IPS DF 4.7 (cell line): ENCODE measurements at regions not wholly inside any gene's neighbourhood (a gene's known extent, or its start where the extent isn't known, plus 50 kb on each side); places are given as distances from the start of the nearest gene placed in this dataset.
"Not testable (repeated sequence)": the region's sequence is repeated elsewhere in the genome, so short reads cannot be mapped to it uniquely, and the experiment has no call there.

Experiments
- DNase-seq: peaks from one replicate; pipeline ENCODE4 v3.0.0-alpha.2; 2013; ENCODE audit warnings: low spot score; ENCODE audit errors: extremely low read depth

GRCh38 chr6:132142768-132143167 lies 191.6 kb upstream of the CCN2 start:
- no peak for DNase-seq

- no peak for DNase-seq
Observed at GRCh38 chr6:132142308-132142707, 191.1 kb upstream of the CCN2 start.

- no peak for DNase-seq
Observed at GRCh38 chr6:132140189-132140588, 189.0 kb upstream of the CCN2 start.

GRCh38 chr6:132139611-132140010 lies 188.4 kb upstream of the CCN2 start:
- DNase-seq, result no peak

GRCh38 chr6:132136981-132137380 lies 185.8 kb upstream of the CCN2 start:
- no peak for DNase-seq

- no peak for DNase-seq
Observed at GRCh38 chr6:132135409-132135808, 184.2 kb upstream of the CCN2 start.

- DNase-seq, result no peak
Observed at GRCh38 chr6:132133736-132134445, 182.7 kb upstream of the CCN2 start.

- DNase-seq, result no peak
Observed at GRCh38 chr6:132132924-132133639, 181.9 kb upstream of the CCN2 start.

- DNase-seq, result no peak
Observed at GRCh38 chr6:132132422-132132821, 181.2 kb upstream of the CCN2 start.

- no peak for DNase-seq
Observed at GRCh38 chr6:132131758-132132157, 180.6 kb upstream of the CCN2 start.

- DNase-seq, result no peak
Observed at GRCh38 chr6:132131351-132131750, 180.2 kb upstream of the CCN2 start.

GRCh38 chr6:132130626-132131298 lies 179.6 kb upstream of the CCN2 start:
- no peak for DNase-seq

- DNase-seq, result no peak
Observed at GRCh38 chr6:132128424-132128823, 177.3 kb upstream of the CCN2 start.

GRCh38 chr6:132126150-132126549 lies 175.0 kb upstream of the CCN2 start:
- no peak for DNase-seq

GRCh38 chr6:132122871-132123270 lies 171.7 kb upstream of the CCN2 start:
- DNase-seq, result no peak

GRCh38 chr6:132122176-132122575 lies 171.0 kb upstream of the CCN2 start:
- DNase-seq, result no peak

GRCh38 chr6:132118144-132118543 lies 167.0 kb upstream of the CCN2 start:
- no peak for DNase-seq

- DNase-seq, result no peak
Observed at GRCh38 chr6:132115714-132116366, 164.7 kb upstream of the CCN2 start.

GRCh38 chr6:132114201-132114825 lies 163.1 kb upstream of the CCN2 start:
- no peak for DNase-seq

GRCh38 chr6:132109752-132110151 lies 158.6 kb upstream of the CCN2 start:
- not testable (repeated sequence) for DNase-seq

- no peak for DNase-seq
Observed at GRCh38 chr6:132107896-132108295, 156.7 kb upstream of the CCN2 start.
